A549 (cell line): ENCODE measurements at regions not wholly inside any gene's neighbourhood (a gene's known extent, or its start where the extent isn't known, plus 50 kb on each side); places are given as distances from the start of the nearest gene placed in this dataset.

Experiments
- CEBPB ChIP-seq, 2 experiments: fragments of >200 bp in 1 of 2; sonication (Bioruptor Twin) in 1 of 2; formaldehyde crosslinking in 1 of 2; IDR thresholded peaks; 2 replicates each; pipeline ENCODE4 v1.6.1; 2012 to 2016
- CHD2 ChIP-seq: fragments of 150-350 bp; IDR thresholded peaks from 2 replicates; pipeline ENCODE4 v1.6.1; 2014; ENCODE audit warnings: low read length; ENCODE audit not compliant: partially characterized antibody
- JUNB ChIP-seq: fragments of >200 bp; sonication (Bioruptor Twin); formaldehyde crosslinking; IDR thresholded peaks from 2 replicates; pipeline ENCODE4 v1.6.1; 2016
- POLR2A ChIP-seq: IDR thresholded peaks from 2 replicates; pipeline ENCODE4 v1.6.1; 2012; ENCODE audit warnings: mild to moderate bottlenecking, low read length
- RFX5 ChIP-seq: fragments of 450-650 bp; IDR thresholded peaks from 2 replicates; pipeline ENCODE4 v1.7.1; 2014; ENCODE audit warnings: antibody characterized with exemption, mild to moderate bottlenecking, moderate library complexity
- SMC3 ChIP-seq: fragments of >200 bp; sonication (Bioruptor Twin); formaldehyde crosslinking; IDR thresholded peaks from 3 replicates; pipeline ENCODE4 v1.6.1; 2018; ENCODE audit warnings: inconsistent platforms
- TF ChIP-seq, protein P1 (sequence below): fragments of >200 bp; sonication (Bioruptor Twin); formaldehyde crosslinking; IDR thresholded peaks from 3 replicates; pipeline ENCODE4 v1.5.1; 2016
- TF ChIP-seq, protein P2 (sequence below): fragments of 250-450 bp; sonication (Bioruptor Pico); IDR thresholded peaks from 2 replicates; pipeline ENCODE4 v1.5.0; 2021; ENCODE audit warnings: mild to moderate bottlenecking, moderate library complexity, borderline replicate concordance
- TF ChIP-seq, protein P3 (sequence below): fragments of 200-600 bp; sonication (generic); IDR thresholded peaks from 2 replicates; pipeline ENCODE4 v1.6.1; 2016; ENCODE audit warnings: antibody characterized with exemption, mild to moderate bottlenecking, moderate library complexity
- TF ChIP-seq, protein P4 (sequence below): IDR thresholded peaks from 2 replicates; pipeline ENCODE4 v1.6.1; 2012

DNA sequence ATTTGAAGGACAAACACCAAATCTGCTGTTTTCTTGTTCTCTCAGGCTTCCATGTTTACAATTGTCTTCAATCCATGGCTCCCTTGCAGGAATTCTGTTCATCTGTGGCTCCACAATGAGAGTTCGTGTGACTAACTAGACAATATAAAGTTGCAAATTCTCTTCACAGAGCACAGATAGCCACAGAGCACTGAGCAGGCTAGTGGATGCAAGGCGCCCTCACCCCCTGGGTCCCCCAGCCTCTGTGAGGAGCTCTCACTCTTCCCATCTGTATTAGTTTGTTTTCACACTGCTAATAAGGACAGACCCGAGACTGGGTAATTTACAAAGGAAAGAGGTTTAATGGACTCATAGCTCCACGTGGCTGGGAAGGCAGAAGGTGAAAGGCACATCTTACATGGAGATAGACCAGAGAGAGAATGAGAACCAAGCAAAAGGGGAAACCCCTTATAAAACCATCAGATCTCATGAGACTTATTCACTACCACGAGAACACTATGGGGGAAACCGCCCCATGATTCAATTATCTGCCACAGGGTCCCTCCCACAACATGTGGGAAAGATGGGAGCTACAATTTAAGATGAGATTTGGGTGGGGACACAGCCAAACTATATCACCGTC is 82.5 kb upstream of the STX18 start:
- no peak for TF ChIP-seq POLR2A
- TF ChIP-seq CHD2, result no peak
- TF ChIP-seq SMC3, result no peak
- TF ChIP-seq, protein P1, sequence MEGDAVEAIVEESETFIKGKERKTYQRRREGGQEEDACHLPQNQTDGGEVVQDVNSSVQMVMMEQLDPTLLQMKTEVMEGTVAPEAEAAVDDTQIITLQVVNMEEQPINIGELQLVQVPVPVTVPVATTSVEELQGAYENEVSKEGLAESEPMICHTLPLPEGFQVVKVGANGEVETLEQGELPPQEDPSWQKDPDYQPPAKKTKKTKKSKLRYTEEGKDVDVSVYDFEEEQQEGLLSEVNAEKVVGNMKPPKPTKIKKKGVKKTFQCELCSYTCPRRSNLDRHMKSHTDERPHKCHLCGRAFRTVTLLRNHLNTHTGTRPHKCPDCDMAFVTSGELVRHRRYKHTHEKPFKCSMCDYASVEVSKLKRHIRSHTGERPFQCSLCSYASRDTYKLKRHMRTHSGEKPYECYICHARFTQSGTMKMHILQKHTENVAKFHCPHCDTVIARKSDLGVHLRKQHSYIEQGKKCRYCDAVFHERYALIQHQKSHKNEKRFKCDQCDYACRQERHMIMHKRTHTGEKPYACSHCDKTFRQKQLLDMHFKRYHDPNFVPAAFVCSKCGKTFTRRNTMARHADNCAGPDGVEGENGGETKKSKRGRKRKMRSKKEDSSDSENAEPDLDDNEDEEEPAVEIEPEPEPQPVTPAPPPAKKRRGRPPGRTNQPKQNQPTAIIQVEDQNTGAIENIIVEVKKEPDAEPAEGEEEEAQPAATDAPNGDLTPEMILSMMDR, result no peak
- TF ChIP-seq, protein P2, sequence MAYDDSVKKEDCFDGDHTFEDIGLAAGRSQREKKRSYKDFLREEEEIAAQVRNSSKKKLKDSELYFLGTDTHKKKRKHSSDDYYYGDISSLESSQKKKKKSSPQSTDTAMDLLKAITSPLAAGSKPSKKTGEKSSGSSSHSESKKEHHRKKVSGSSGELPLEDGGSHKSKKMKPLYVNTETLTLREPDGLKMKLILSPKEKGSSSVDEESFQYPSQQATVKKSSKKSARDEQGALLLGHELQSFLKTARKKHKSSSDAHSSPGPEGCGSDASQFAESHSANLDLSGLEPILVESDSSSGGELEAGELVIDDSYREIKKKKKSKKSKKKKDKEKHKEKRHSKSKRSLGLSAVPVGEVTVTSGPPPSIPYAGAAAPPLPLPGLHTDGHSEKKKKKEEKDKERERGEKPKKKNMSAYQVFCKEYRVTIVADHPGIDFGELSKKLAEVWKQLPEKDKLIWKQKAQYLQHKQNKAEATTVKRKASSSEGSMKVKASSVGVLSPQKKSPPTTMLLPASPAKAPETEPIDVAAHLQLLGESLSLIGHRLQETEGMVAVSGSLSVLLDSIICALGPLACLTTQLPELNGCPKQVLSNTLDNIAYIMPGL (CRISPR knock-in tag), result no peak
- TF ChIP-seq, protein P3, sequence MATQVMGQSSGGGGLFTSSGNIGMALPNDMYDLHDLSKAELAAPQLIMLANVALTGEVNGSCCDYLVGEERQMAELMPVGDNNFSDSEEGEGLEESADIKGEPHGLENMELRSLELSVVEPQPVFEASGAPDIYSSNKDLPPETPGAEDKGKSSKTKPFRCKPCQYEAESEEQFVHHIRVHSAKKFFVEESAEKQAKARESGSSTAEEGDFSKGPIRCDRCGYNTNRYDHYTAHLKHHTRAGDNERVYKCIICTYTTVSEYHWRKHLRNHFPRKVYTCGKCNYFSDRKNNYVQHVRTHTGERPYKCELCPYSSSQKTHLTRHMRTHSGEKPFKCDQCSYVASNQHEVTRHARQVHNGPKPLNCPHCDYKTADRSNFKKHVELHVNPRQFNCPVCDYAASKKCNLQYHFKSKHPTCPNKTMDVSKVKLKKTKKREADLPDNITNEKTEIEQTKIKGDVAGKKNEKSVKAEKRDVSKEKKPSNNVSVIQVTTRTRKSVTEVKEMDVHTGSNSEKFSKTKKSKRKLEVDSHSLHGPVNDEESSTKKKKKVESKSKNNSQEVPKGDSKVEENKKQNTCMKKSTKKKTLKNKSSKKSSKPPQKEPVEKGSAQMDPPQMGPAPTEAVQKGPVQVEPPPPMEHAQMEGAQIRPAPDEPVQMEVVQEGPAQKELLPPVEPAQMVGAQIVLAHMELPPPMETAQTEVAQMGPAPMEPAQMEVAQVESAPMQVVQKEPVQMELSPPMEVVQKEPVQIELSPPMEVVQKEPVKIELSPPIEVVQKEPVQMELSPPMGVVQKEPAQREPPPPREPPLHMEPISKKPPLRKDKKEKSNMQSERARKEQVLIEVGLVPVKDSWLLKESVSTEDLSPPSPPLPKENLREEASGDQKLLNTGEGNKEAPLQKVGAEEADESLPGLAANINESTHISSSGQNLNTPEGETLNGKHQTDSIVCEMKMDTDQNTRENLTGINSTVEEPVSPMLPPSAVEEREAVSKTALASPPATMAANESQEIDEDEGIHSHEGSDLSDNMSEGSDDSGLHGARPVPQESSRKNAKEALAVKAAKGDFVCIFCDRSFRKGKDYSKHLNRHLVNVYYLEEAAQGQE, result no peak
- TF ChIP-seq RFX5, result no peak
- TF ChIP-seq, protein P4, sequence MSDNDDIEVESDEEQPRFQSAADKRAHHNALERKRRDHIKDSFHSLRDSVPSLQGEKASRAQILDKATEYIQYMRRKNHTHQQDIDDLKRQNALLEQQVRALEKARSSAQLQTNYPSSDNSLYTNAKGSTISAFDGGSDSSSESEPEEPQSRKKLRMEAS, result no peak
- TF ChIP-seq JUNB, result no peak
- no peak for TF ChIP-seq CEBPB (IDR thresholded peaks at IDR 0.05)
